HCT116 (cell line): ENCODE measurements at regions not wholly inside any gene's neighbourhood (a gene's known extent, or its start where the extent isn't known, plus 50 kb on each side); places are given as distances from the start of the nearest gene placed in this dataset.

Experiments
- ATAC-seq: fragments of 200-7000 bp; cut with Tn5 transposase; 2 replicates; pipeline ENCODE4 v1.9.1; 2020; ENCODE audit warnings: mild to moderate bottlenecking, moderate library complexity
- BruUV-seq: library from RNA; stranded (reverse); fragments of 400-500 nt; replicated peaks from 2 replicates; lab custom pipeline; 2021; lab: Mats Ljungman, UMichigan
- CTCF ChIA-PET: fragments of 300-600 bp; sonication (Branson Sonifier 250); formaldehyde crosslinking; loops from one replicate; lab custom pipeline; 2021; ENCODE audit warnings: antibody characterized with exemption; lab: Charles Lee
- POLR2A ChIA-PET: fragments of 300-600, 350-600 bp; sonication (Branson Sonifier 250); formaldehyde crosslinking; loops from one replicate; lab custom pipeline; 2021; ENCODE audit warnings: antibody characterized with exemption; lab: Charles Lee
- RAD21 ChIA-PET, 2 experiments: fragments of 300-600 bp; sonication (Branson Sonifier 250); formaldehyde crosslinking; loops; one replicate each; lab custom pipeline; 2023; ENCODE audit warnings: low total read pairs in 2 of 2; ENCODE audit not compliant: uncharacterized antibody in 2 of 2, unreplicated experiment in 2 of 2, low non-redundant PET in 1 of 2; lab: Charles Lee
- DNase-seq: peaks from one replicate; pipeline ENCODE4 v3.0.0-alpha.2; 2010; ENCODE audit warnings: low read depth, low spot score
- H2AFZ ChIP-seq: fragments of 200-600 bp; shearing (Covaris generic), sonication (generic); 2 replicates; pipeline ENCODE4 v1.6.1; 2017; ENCODE audit warnings: low read depth, mixed run types, mixed read lengths, antibody characterized with exemption, low read length; ENCODE audit not compliant: poor library complexity, severe bottlenecking
- H3K27ac ChIP-seq: 2 replicates; pipeline ENCODE4 v1.5.1; 2012; ENCODE audit warnings: low read depth, low read length
- H3K27me3 ChIP-seq: fragments of 200-600 bp; sonication (generic); 2 replicates; pipeline ENCODE4 v1.6.1; 2016; ENCODE audit warnings: mixed run types, low read length, mixed read lengths; ENCODE audit not compliant: insufficient read depth
- H3K36me3 ChIP-seq, 2 experiments: fragments of 200-500 bp in 1 of 2; fragments of 200-600 bp in 1 of 2; sonication (Bioruptor generic) in 1 of 2; sonication (generic) in 1 of 2; 2 replicates each; pipeline versions ENCODE4 v1.5.1 to v1.6.1; 2014 to 2016; ENCODE audit warnings: low read length in 2 of 2, inconsistent platforms in 1 of 2, mixed read lengths in 1 of 2, mixed run types in 1 of 2; ENCODE audit not compliant: insufficient read depth in 2 of 2, control insufficient read depth in 1 of 2
- H3K4me1 ChIP-seq, 2 experiments: fragments of 200-600 bp in 1 of 2; sonication (generic) in 1 of 2; 2 replicates each; pipeline versions ENCODE4 v1.5.1 to v1.6.1; 2012 to 2017; ENCODE audit warnings: low read length in 2 of 2, inconsistent platforms in 1 of 2, mild to moderate bottlenecking in 1 of 2, mixed read lengths in 1 of 2, mixed run types in 1 of 2, moderate library complexity in 1 of 2; ENCODE audit not compliant: insufficient read depth in 2 of 2, control insufficient read depth in 1 of 2
- H3K4me2 ChIP-seq: fragments of 200-600 bp; sonication (generic); 2 replicates; pipeline ENCODE4 v1.6.1; 2017; ENCODE audit warnings: mixed run types, low read length, mixed read lengths
- H3K4me3 ChIP-seq, 2 experiments: fragments of 200-600 bp in 1 of 2; sonication (generic) in 1 of 2; replicated peaks in 1 of 2; 2 replicates each; pipeline ENCODE4 v1.5.1; 2011 to 2016; ENCODE audit warnings: low read length in 2 of 2, control low read depth in 1 of 2, low read depth in 1 of 2, mild to moderate bottlenecking in 1 of 2, mixed read lengths in 1 of 2, mixed run types in 1 of 2
- H3K79me2 ChIP-seq: fragments of 200-600 bp; sonication (generic); 2 replicates; pipeline ENCODE4 v1.6.1; 2017; ENCODE audit warnings: mild to moderate bottlenecking, mixed run types, low read length, moderate library complexity, mixed read lengths; ENCODE audit not compliant: insufficient read depth
- H3K9ac ChIP-seq: fragments of 200-600 bp; sonication (generic); 2 replicates; pipeline ENCODE4 v1.6.1; 2016; ENCODE audit warnings: low read length, mixed read lengths
- H3K9me2 ChIP-seq: fragments of 200-600 bp; sonication (generic), shearing (Covaris generic); 2 replicates; pipeline ENCODE4 v1.6.1; 2017; ENCODE audit warnings: mixed run types, mild to moderate bottlenecking, moderate library complexity; ENCODE audit not compliant: insufficient read depth
- H3K9me3 ChIP-seq, 2 experiments: fragments of 200-500 bp in 1 of 2; fragments of 200-600 bp in 1 of 2; sonication (Bioruptor generic) in 1 of 2; sonication (generic) in 1 of 2; 2 replicates each; pipeline ENCODE4 v1.6.1; 2014 to 2017; ENCODE audit warnings: low read length in 2 of 2, mixed read lengths in 2 of 2, inconsistent platforms in 1 of 2, low read depth in 1 of 2, mild to moderate bottlenecking in 1 of 2, mixed run types in 1 of 2, moderate library complexity in 1 of 2; ENCODE audit not compliant: control insufficient read depth in 1 of 2, insufficient read depth in 1 of 2
- H4K20me1 ChIP-seq: fragments of 200-600 bp; sonication (generic), shearing (Covaris generic); 2 replicates; pipeline ENCODE4 v1.6.1; 2017; ENCODE audit warnings: mixed run types, mild to moderate bottlenecking, moderate library complexity; ENCODE audit not compliant: insufficient read depth
- EZH2phosphoT487 ChIP-seq: fragments of 200-600 bp; IDR thresholded peaks from 2 replicates; pipeline ENCODE4 v1.6.1; 2018; ENCODE audit warnings: antibody characterized with exemption, borderline replicate concordance
- POLR2AphosphoS5 ChIP-seq: IDR thresholded peaks from 2 replicates; pipeline ENCODE4 v1.6.1; 2011; ENCODE audit warnings: mild to moderate bottlenecking, low read depth, low read length, moderate library complexity
- intact Hi-C: fragments of 100-400 bp; cut with micrococcal nuclease; formaldehyde crosslinking; loops from 2 replicates; pipeline ENCODE4 v1.10.0; 2022
- TF ChIP-seq, protein P1 (sequence below): IDR thresholded peaks from 2 replicates; pipeline ENCODE4 v1.6.1; 2012
- TF ChIP-seq, protein P2 (sequence below): IDR thresholded peaks from 2 replicates; pipeline ENCODE4 v1.6.1; 2012; ENCODE audit warnings: low read depth

DNA sequence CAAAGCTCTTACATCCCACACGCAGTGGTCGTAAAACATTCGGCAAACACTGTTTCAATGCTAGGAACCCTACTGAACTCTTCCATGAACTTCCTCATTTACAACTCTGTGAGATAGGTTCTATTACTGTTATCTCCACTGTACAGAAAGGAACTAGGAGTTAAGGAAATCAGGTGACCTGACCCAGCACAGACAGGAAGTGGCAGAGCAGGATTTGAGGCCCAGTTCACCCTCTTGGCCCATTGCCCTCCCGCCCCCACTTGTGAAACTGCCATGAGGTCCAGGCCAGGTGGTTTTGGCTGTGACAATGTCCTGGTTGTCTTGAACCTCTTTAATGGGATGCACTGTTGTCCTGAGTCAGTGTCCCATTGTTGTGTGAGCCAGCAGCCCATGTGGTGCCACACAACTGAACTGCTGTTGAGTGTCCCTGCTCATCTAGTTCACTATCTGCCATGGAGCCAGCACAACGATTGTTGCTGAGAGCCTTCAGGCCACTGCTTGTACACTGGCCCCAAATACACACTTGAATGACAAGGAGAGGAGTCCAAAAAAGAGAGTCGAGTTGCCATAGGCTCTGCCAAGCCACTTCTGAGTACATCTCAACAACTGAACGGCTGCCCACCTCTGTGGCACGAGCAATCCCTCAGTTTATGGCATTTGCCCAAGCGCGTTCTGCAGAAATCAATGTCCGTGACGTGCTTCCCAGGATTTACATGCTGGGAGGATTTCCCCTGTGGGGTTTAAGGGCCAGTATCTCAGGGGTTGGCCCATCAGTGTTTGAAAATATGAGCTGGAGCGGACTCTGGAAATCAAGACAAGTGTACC is 484.6 kb downstream of the TSHZ3 start:
- CTCF ChIA-PET: no interaction called here
- Histone ChIP-seq H3K27ac (no peak overlapping the region), H3K36me3 (no peaks in the 10 kb centered on the region), H3K4me3 (no peak overlapping the region)
- ATAC-seq: no peak
- POLR2A ChIA-PET: no interaction called here
- TF ChIP-seq, protein P1, sequence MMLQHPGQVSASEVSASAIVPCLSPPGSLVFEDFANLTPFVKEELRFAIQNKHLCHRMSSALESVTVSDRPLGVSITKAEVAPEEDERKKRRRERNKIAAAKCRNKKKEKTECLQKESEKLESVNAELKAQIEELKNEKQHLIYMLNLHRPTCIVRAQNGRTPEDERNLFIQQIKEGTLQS: no peak
- TF ChIP-seq EZH2phosphoT487 (no peak), POLR2AphosphoS5 (no peak)
- TF ChIP-seq, protein P2, sequence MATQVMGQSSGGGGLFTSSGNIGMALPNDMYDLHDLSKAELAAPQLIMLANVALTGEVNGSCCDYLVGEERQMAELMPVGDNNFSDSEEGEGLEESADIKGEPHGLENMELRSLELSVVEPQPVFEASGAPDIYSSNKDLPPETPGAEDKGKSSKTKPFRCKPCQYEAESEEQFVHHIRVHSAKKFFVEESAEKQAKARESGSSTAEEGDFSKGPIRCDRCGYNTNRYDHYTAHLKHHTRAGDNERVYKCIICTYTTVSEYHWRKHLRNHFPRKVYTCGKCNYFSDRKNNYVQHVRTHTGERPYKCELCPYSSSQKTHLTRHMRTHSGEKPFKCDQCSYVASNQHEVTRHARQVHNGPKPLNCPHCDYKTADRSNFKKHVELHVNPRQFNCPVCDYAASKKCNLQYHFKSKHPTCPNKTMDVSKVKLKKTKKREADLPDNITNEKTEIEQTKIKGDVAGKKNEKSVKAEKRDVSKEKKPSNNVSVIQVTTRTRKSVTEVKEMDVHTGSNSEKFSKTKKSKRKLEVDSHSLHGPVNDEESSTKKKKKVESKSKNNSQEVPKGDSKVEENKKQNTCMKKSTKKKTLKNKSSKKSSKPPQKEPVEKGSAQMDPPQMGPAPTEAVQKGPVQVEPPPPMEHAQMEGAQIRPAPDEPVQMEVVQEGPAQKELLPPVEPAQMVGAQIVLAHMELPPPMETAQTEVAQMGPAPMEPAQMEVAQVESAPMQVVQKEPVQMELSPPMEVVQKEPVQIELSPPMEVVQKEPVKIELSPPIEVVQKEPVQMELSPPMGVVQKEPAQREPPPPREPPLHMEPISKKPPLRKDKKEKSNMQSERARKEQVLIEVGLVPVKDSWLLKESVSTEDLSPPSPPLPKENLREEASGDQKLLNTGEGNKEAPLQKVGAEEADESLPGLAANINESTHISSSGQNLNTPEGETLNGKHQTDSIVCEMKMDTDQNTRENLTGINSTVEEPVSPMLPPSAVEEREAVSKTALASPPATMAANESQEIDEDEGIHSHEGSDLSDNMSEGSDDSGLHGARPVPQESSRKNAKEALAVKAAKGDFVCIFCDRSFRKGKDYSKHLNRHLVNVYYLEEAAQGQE: no peak
- TF ChIP-seq, all 23 proteins: peak for 0
- peaks cover 0 to 30% of the 10 kb centered on the region in 2 experiments; a peak in 2 of 4 replicates for H3K9me3 ChIP-seq
- H2AFZ ChIP-seq: no peak overlapping the region
- RAD21 ChIA-PET: no interaction called here
- DNase-seq: no peak
- H3K79me2 ChIP-seq: no peaks in the 10 kb centered on the region
- intact Hi-C loops: no loop called here
- no peak overlapping the region for H3K9ac ChIP-seq
- no peaks in the 10 kb centered on the region for H3K27me3 ChIP-seq
- no peak overlapping the region for H3K4me2 ChIP-seq
- H3K9me2 ChIP-seq: no peaks in the 10 kb centered on the region
- no peaks in the 10 kb centered on the region for H4K20me1 ChIP-seq
- BruUV-seq: no TSS peak
- H3K4me1 ChIP-seq: no peaks in the 10 kb centered on the region
